Activated CD8-positive, alpha-beta T cell treated with anti-CD3 and anti-CD28 coated beads for 36 hours (primary cell): ENCODE measurements at regions not wholly inside any gene's neighbourhood (a gene's known extent, or its start where the extent isn't known, plus 50 kb on each side); places are given as distances from the start of the nearest gene placed in this dataset.

Source experiments
- ATAC-seq: fragments of 200-7000 bp; cut with Tn5 transposase; one replicate; pipeline ENCODE4 v1.10.0; 2021; ENCODE audit warnings: mild to moderate bottlenecking, moderate library complexity
- CTCF ChIA-PET: fragments of 350-600 bp; sonication (Branson Sonifier 250); formaldehyde crosslinking; loops from one replicate; lab custom pipeline; 2021; ENCODE audit warnings: antibody characterized with exemption; lab: Charles Lee
- POLR2A ChIA-PET: fragments of 350-600 bp; sonication (Branson Sonifier 250); formaldehyde crosslinking; loops from one replicate; lab custom pipeline; 2021; ENCODE audit warnings: antibody characterized with exemption; lab: Charles Lee
- DNase-seq: peaks from one replicate; pipeline ENCODE4 v3.0.0-alpha.2; 2020
- H3K27ac Mint-ChIP-seq: one replicate; pipeline ENCODE4 v1.8.0; 2021; ENCODE audit warnings: mild to moderate bottlenecking, mixed read lengths
- H3K27me3 Mint-ChIP-seq: one replicate; pipeline ENCODE4 v1.8.0; 2021; ENCODE audit warnings: mixed read lengths
- H3K36me3 Mint-ChIP-seq: one replicate; pipeline ENCODE4 v1.8.0; 2021; ENCODE audit warnings: low read depth, mixed read lengths
- H3K4me1 Mint-ChIP-seq: one replicate; pipeline ENCODE4 v1.8.0; 2021; ENCODE audit warnings: low read depth, mixed read lengths
- H3K4me3 Mint-ChIP-seq: one replicate; pipeline ENCODE4 v1.8.0; 2021; ENCODE audit warnings: mild to moderate bottlenecking, moderate library complexity, mixed read lengths
- H3K9me3 Mint-ChIP-seq: one replicate; pipeline ENCODE4 v1.8.0; 2021; ENCODE audit warnings: mixed read lengths
- intact Hi-C: fragments of 100-400 bp; cut with micrococcal nuclease; formaldehyde crosslinking; loops from one replicate; pipeline ENCODE4 v1.10.0; 2022
- TF ChIP-seq, protein P1 (sequence below): fragments of 200-600 bp; IDR thresholded peaks from one replicate; pipeline ENCODE4 v1.8.0; 2022; ENCODE audit warnings: antibody characterized with exemption, mild to moderate bottlenecking

DNA sequence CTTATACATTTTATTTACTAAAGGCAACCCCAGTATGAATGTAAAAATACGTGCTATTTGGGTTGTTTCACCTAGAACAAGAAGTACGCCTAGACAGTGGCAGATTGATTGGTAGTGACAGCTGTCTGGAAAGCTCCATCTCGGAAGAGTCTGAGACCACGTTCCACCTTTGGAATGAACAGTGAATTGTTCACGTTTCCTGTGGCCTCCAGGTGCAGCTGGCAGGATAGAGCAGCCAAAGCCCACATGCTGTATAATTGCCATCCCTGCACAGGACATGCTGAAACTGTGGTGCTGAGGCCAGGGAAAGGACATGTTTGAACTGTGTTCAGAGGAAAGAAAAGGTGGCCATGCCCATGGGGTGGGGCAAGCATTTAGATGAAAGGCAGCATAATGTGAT is 218.7 kb upstream of the MTNR1B start:
- no peaks in the 10 kb centered on the region for H3K36me3 Mint-ChIP-seq
- DNase-seq: no peak
- H3K4me1 Mint-ChIP-seq: no peaks in the 10 kb centered on the region
- no peaks in the 10 kb centered on the region for H3K27me3 Mint-ChIP-seq
- intact Hi-C loops: no loop called here
- no peak overlapping the region for H3K4me3 Mint-ChIP-seq
- POLR2A ChIA-PET: no interaction called here
- ATAC-seq: no peak
- H3K27ac Mint-ChIP-seq: no peak overlapping the region
- CTCF ChIA-PET: no interaction called here
- H3K9me3 Mint-ChIP-seq: no peaks in the 10 kb centered on the region
- TF ChIP-seq, protein P1, sequence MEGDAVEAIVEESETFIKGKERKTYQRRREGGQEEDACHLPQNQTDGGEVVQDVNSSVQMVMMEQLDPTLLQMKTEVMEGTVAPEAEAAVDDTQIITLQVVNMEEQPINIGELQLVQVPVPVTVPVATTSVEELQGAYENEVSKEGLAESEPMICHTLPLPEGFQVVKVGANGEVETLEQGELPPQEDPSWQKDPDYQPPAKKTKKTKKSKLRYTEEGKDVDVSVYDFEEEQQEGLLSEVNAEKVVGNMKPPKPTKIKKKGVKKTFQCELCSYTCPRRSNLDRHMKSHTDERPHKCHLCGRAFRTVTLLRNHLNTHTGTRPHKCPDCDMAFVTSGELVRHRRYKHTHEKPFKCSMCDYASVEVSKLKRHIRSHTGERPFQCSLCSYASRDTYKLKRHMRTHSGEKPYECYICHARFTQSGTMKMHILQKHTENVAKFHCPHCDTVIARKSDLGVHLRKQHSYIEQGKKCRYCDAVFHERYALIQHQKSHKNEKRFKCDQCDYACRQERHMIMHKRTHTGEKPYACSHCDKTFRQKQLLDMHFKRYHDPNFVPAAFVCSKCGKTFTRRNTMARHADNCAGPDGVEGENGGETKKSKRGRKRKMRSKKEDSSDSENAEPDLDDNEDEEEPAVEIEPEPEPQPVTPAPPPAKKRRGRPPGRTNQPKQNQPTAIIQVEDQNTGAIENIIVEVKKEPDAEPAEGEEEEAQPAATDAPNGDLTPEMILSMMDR: no peak

DNA sequence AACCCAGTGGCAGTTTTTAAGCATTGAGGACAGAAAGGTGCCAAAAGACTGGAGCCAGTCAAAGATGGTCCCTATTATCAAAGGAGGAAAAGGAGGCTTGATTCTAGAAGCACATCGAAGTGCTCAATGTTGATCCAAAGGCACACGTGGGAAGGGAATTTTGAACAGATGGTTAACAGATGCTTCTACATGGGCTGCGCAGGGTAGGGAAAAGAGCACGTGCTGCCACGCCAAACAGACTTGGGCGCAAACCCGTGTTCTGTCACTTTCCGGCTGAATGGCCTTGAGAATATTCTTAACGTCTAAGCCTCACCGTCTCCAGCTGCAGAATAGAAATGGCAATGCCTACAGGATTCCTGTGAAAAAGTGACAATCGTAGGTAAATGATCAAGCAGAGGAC is 217.9 kb upstream of the MTNR1B start:
- Mint-ChIP-seq H3K36me3 (no peaks in the 10 kb centered on the region), H3K4me1 (no peaks in the 10 kb centered on the region), H3K27me3 (no peaks in the 10 kb centered on the region), H3K4me3 (no peak overlapping the region), H3K27ac (no peak overlapping the region), H3K9me3 (no peaks in the 10 kb centered on the region)
- POLR2A ChIA-PET: no interaction called here
- ATAC-seq (no peak), DNase-seq (no peak)
- TF ChIP-seq, protein P1: no peak
- intact Hi-C loops: no loop called here
- CTCF ChIA-PET: no interaction called here

DNA sequence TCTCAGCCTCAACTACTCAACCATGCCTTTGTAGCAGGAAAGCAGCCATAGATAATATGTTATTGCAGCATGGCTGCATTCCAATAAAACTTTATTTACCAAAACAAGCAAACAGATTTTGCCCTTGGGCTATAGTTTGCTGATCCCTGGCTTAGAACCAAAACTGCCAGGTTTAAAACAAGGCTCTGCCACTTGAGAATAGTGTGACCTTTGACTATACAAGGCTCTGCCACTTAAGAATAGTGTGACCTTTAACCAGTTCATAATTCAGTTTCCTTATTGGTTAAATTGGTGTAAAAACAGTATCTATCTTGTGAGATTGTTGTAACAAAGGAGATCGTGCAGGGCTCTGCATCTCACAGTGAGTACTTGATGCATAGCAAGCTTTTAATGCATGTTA is 217.3 kb upstream of the MTNR1B start:
- H3K36me3 Mint-ChIP-seq: no peaks in the 10 kb centered on the region
- no peak overlapping the region for H3K4me3 Mint-ChIP-seq
- no peak overlapping the region for H3K27ac Mint-ChIP-seq
- no peaks in the 10 kb centered on the region for H3K4me1 Mint-ChIP-seq
- H3K27me3 Mint-ChIP-seq: no peaks in the 10 kb centered on the region
- POLR2A ChIA-PET: no interaction called here
- TF ChIP-seq, protein P1: no peak
- no peak for DNase-seq
- H3K9me3 Mint-ChIP-seq: no peaks in the 10 kb centered on the region
- no peak for ATAC-seq
- CTCF ChIA-PET: no interaction called here
- intact Hi-C loops: no loop called here

DNA sequence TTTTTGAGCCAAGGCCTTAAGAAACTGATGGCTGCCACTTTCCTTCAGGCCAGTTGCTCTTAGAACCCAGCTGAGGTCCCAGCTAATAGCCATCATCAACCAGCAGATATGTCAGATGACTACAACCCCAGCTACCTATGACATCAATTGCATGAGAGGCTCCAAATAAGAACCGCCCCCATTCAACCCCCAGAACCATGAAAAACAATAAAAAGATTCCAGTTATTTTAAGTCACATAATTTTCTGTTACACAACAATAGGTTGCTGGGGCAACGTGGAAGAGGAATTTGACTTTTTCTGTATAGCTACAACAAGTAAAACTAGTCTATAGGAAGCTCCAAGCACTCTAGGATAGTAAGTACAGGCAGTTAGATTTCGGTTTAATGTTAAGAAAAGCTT is 216.3 kb upstream of the MTNR1B start:
- ATAC-seq (no peak), DNase-seq (no peak)
- POLR2A ChIA-PET: no interaction called here
- Mint-ChIP-seq H3K4me3 (no peak overlapping the region), H3K27me3 (no peaks in the 10 kb centered on the region), H3K9me3 (no peaks in the 10 kb centered on the region), H3K36me3 (no peaks in the 10 kb centered on the region), H3K27ac (no peak overlapping the region), H3K4me1 (no peaks in the 10 kb centered on the region)
- TF ChIP-seq, protein P1: no peak
- intact Hi-C loops: no loop called here
- CTCF ChIA-PET: no interaction called here

DNA sequence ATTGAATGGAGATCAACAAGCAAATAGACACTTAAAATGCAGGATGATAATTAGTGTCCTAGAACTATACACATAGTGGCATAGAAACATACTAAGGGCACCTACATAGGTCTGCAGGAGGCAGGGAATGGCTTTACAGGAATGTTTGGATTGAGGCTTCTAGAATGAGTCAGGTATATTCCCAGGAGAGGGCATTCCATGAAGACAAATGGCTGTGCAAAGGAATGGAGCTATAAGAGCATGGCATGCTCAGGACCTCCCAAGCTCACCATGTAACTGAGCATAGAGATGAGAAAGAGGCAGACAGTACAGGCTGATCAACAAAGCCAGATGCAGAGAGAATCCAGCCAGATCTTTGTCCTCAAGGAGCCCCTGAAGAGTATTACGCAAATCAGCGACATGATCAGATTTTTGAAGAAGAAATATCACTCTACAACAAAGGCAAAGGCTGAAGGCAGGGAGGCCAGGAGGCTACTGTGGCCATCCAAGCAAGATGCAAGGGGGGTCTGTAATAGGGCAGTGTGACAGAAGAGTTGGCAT is 211.1 kb upstream of the MTNR1B start:
- Mint-ChIP-seq H3K9me3 (no peaks in the 10 kb centered on the region), H3K36me3 (no peaks in the 10 kb centered on the region), H3K27ac (no peak overlapping the region), H3K27me3 (peaks cover 4% of the 10 kb centered on the region), H3K4me1 (no peaks in the 10 kb centered on the region), H3K4me3 (no peak overlapping the region)
- CTCF ChIA-PET: no interaction called here
- DNase-seq (no peak), ATAC-seq (no peak)
- intact Hi-C loops: no loop called here
- POLR2A ChIA-PET: no interaction called here
- TF ChIP-seq, protein P1: no peak
